ENCODE measurements at regions not wholly inside any gene's neighbourhood (a gene's known extent, or its start where the extent isn't known, plus 50 kb on each side); places are given as distances from the start of the nearest gene placed in this dataset.

- TF ChIP-seq REST (IDR thresholded peaks at IDR 0.05; ENCODE audit: insufficient read depth in 1 of 2, low read depth in 2 of 2, low read length in 2 of 2) (no peak), POLR2AphosphoS5 (IDR thresholded peaks at IDR 0.05; ENCODE audit: low read depth, low read length) (no peak), SIN3A (IDR thresholded peaks at IDR 0.05; ENCODE audit: borderline replicate concordance, insufficient read depth, low read length) (no peak), FOXP2 (optimal IDR thresholded peaks at IDR 0.05; ENCODE audit: borderline replicate concordance, extremely low read depth, extremely low read length, insufficient read depth) (no peak), TAF1 (IDR thresholded peaks at IDR 0.05; ENCODE audit: borderline replicate concordance, insufficient read depth, low read length) (no peak)
These were observed 1347.5 kb upstream of the ADGRB3 start for GRCh38 chr6:67287566-67287965.

DNA sequence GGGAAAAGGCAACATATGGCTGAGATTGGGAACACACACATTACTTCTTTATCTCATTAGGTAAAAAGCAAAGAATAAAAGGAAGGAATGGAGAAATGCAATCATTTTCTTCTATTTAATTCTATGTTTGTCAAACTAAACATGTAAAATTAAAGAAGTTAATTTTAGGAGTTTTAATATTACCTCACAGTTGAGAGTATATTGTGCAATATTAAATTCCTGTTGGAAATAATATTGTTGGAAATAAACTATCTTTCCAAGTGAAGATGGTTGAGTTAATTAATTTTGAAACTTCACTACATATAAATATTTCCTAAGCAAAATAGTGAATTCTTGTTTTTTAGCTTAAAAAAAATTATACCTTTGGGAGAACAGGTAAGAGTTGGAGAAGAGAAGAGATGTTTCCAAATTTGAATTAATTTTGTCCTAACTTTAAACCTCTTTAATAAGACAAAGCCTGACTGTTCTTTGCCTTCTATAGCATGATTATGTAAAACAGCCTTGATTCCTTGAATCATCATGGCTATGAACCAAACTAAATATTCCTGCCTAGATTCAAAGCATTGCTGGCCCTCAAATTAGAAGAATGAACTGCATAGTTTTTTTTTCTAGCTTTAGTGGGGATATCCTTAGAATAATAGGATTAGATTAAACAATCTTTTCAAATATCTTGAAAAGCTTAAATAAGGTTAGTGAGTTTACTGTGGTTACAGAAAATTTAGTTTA, 1349.1 kb upstream of the ADGRB3 start:
- TF ChIP-seq FOXP2 (optimal IDR thresholded peaks at IDR 0.05; ENCODE audit: borderline replicate concordance, extremely low read depth, extremely low read length, insufficient read depth) (no peak), REST (IDR thresholded peaks at IDR 0.05; ENCODE audit: insufficient read depth in 1 of 2, low read depth in 2 of 2, low read length in 2 of 2) (no peak), POLR2AphosphoS5 (IDR thresholded peaks at IDR 0.05; ENCODE audit: low read depth, low read length) (no peak), SIN3A (IDR thresholded peaks at IDR 0.05; ENCODE audit: borderline replicate concordance, insufficient read depth, low read length) (no peak), TAF1 (IDR thresholded peaks at IDR 0.05; ENCODE audit: borderline replicate concordance, insufficient read depth, low read length) (no peak)

DNA sequence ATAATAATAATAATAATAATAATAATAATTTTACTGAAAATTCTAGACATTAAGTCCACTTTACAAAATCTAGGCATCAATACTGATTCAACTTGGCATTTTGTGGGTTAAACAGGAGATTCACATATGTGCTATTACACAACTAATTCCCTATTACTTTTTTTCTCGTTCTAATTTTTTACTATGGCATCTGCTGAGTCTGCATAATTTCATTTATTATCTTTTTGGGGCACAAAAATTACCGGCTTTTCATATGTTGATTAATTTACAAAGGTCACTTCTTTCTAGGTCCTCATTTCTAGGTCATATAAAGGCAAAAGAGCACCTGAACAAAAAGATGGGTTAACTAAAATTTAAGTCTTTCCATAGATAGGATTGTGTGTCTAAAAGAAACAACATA, 1357.8 kb upstream of the ADGRB3 start:
- TF ChIP-seq SIN3A (IDR thresholded peaks at IDR 0.05; ENCODE audit: borderline replicate concordance, insufficient read depth, low read length) (no peak), REST (IDR thresholded peaks at IDR 0.05; ENCODE audit: insufficient read depth in 1 of 2, low read depth in 2 of 2, low read length in 2 of 2) (no peak), TAF1 (IDR thresholded peaks at IDR 0.05; ENCODE audit: borderline replicate concordance, insufficient read depth, low read length) (no peak), POLR2AphosphoS5 (IDR thresholded peaks at IDR 0.05; ENCODE audit: low read depth, low read length) (no peak), FOXP2 (optimal IDR thresholded peaks at IDR 0.05; ENCODE audit: borderline replicate concordance, extremely low read depth, extremely low read length, insufficient read depth) (no peak)

DNA sequence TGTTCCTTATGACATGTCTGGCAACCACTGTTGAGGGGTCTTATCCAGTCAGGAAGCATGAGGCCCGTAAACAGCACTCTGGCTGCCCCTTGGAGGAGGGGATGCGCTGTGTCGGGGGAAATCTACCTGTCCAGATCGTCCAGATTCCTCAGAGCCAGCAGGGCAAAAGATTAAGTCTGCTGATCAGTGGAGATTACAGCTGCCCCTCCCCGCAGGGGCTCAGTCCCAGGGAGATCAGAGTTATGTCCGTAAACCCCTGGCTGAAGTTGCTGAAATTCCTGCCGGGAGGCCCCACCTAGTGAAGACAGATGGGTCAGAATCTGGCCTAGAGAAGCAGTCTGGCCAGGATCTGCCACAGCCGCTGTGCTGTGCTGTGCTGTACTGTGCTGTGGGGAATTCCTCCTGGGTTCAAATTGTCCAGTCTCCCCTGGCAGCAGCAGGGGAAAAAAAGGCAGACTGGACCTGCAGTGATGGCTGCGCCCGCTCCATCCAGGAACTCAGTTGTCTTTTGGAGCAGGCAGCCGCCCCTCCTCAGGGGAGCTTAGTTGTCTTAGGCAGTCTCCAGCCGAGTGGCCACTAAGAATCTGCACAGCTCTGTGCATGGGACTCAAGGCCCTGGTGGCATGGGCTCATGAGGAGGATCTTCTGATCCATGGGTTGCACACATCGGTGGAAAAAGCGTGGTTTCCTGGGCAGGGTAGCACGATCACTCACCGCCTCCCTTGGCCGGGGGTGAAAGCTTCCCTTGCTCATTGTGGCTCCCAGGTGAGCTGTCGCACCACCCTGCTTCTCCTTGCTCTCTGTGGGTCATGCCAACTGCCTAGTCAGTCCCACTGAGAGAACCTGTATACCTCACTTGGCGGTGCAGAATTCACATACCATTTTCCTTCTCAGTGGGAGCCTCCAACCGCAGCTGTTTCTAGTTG, 1368.8 kb upstream of the ADGRB3 start:
- TF ChIP-seq POLR2AphosphoS5 (IDR thresholded peaks at IDR 0.05; ENCODE audit: low read depth, low read length) = no peak
- no peak for TF ChIP-seq REST (IDR thresholded peaks at IDR 0.05; ENCODE audit: insufficient read depth in 1 of 2, low read depth in 2 of 2, low read length in 2 of 2)
- no peak for TF ChIP-seq TAF1 (IDR thresholded peaks at IDR 0.05; ENCODE audit: borderline replicate concordance, insufficient read depth, low read length)
- TF ChIP-seq SIN3A (IDR thresholded peaks at IDR 0.05; ENCODE audit: borderline replicate concordance, insufficient read depth, low read length) = no peak
- TF ChIP-seq FOXP2 (optimal IDR thresholded peaks at IDR 0.05; ENCODE audit: borderline replicate concordance, extremely low read depth, extremely low read length, insufficient read depth) = no peak
